Stomach (tissue), 4 donors: ENCODE measurements at regions not wholly inside any gene's neighbourhood (a gene's known extent, or its start where the extent isn't known, plus 50 kb on each side); places are given as distances from the start of the nearest gene placed in this dataset.

Experiments
- EP300 ChIP-seq: sonication (generic); formaldehyde crosslinking; IDR thresholded peaks from one replicate; pipeline ENCODE4 v1.6.1; 2017; ENCODE audit warnings: antibody characterized with exemption
- POLR2A ChIP-seq, 4 donors: fragments of 450-650 bp; IDR thresholded peaks; one replicate each; pipeline ENCODE4 v1.6.1; 2016; ENCODE audit warnings: antibody characterized with exemption in 4 of 4, control low read depth in 2 of 4, mild to moderate bottlenecking in 1 of 4, moderate library complexity in 1 of 4
- TF ChIP-seq, protein P1 (sequence below), 7 experiments: fragments of 450-650 bp in 4 of 7; fragments of 200-600 bp in 3 of 7; sonication (generic) in 3 of 7; IDR thresholded peaks; one replicate each; pipeline ENCODE4 v1.5.1; 2016 to 2019; ENCODE audit warnings: antibody characterized with exemption in 7 of 7, control low read depth in 2 of 7, mild to moderate bottlenecking in 1 of 7

DNA sequence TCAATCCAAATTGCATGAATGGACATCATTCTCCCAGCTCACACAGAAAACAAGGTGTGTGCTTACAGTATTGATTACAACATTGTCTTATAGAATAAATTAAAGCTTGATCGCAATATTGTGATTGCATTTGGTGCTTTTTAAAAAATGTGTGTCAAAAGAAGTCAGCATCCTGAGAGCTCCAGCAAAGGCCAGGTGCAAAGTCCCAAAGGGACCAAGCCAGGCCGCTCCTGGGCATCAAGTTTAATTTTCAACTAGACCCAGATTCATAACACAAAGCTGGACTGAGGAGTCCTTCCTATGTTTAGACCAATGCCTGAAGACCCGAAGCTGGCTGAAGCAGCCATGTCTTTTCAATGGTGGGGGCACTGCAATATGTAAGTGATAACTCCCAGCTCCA is 295.6 kb downstream of the IRX2 start:
- TF ChIP-seq, protein P1, sequence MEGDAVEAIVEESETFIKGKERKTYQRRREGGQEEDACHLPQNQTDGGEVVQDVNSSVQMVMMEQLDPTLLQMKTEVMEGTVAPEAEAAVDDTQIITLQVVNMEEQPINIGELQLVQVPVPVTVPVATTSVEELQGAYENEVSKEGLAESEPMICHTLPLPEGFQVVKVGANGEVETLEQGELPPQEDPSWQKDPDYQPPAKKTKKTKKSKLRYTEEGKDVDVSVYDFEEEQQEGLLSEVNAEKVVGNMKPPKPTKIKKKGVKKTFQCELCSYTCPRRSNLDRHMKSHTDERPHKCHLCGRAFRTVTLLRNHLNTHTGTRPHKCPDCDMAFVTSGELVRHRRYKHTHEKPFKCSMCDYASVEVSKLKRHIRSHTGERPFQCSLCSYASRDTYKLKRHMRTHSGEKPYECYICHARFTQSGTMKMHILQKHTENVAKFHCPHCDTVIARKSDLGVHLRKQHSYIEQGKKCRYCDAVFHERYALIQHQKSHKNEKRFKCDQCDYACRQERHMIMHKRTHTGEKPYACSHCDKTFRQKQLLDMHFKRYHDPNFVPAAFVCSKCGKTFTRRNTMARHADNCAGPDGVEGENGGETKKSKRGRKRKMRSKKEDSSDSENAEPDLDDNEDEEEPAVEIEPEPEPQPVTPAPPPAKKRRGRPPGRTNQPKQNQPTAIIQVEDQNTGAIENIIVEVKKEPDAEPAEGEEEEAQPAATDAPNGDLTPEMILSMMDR (IDR thresholded peaks at IDR 0.05): no peak
- TF ChIP-seq EP300 (no peak), POLR2A (IDR thresholded peaks at IDR 0.05) (no peak)
